ENCODE measurements at regions not wholly inside any gene's neighbourhood (a gene's known extent, or its start where the extent isn't known, plus 50 kb on each side); places are given as distances from the start of the nearest gene placed in this dataset.

GRCh38 chr6:122075917-122076316 is 323.5 kb upstream of the HSF2 start:
- H3K27me3 ChIP-seq (ENCODE audit: control insufficient read depth, insufficient read depth, low read length) = no peaks in the 10 kb centered on the region
- H3K4me3 ChIP-seq (ENCODE audit: low read depth, low read length) = no peak overlapping the region
- no peak for DNase-seq (ENCODE audit: low read depth)

GRCh38 chr6:122077603-122078002 is 321.8 kb upstream of the HSF2 start:
- H3K27me3 ChIP-seq (ENCODE audit: control insufficient read depth, insufficient read depth, low read length) = no peaks in the 10 kb centered on the region
- H3K4me3 ChIP-seq (ENCODE audit: low read depth, low read length) = no peak overlapping the region
- DNase-seq (ENCODE audit: low read depth) = no peak
- TF ChIP-seq CTCF (IDR thresholded peaks at IDR 0.05; ENCODE audit: insufficient read depth, low read length, poor library complexity, severe bottlenecking) = no peak
- no peaks in the 10 kb centered on the region for H3K36me3 ChIP-seq (ENCODE audit: control insufficient read depth, insufficient read depth, low read length)

More at GRCh38 chr6:122075917-122076316, 323.5 kb upstream of the HSF2 start:
- TF ChIP-seq CTCF (IDR thresholded peaks at IDR 0.05; ENCODE audit: insufficient read depth, low read length, poor library complexity, severe bottlenecking) = no peak
- H3K36me3 ChIP-seq (ENCODE audit: control insufficient read depth, insufficient read depth, low read length) = no peaks in the 10 kb centered on the region

- DNase-seq (ENCODE audit: low read depth) = no peak
- no peak for TF ChIP-seq CTCF (IDR thresholded peaks at IDR 0.05; ENCODE audit: insufficient read depth, low read length, poor library complexity, severe bottlenecking)
- H3K36me3 ChIP-seq (ENCODE audit: control insufficient read depth, insufficient read depth, low read length) = no peaks in the 10 kb centered on the region
Observed at GRCh38 chr6:122078481-122078880, 321.0 kb upstream of the HSF2 start.

GRCh38 chr6:122079916-122080315 is 319.5 kb upstream of the HSF2 start:
- no peaks in the 10 kb centered on the region for H3K27me3 ChIP-seq (ENCODE audit: control insufficient read depth, insufficient read depth, low read length)
- H3K4me3 ChIP-seq (ENCODE audit: low read depth, low read length) = no peak overlapping the region
- H3K36me3 ChIP-seq (ENCODE audit: control insufficient read depth, insufficient read depth, low read length) = no peaks in the 10 kb centered on the region
- TF ChIP-seq CTCF (IDR thresholded peaks at IDR 0.05; ENCODE audit: insufficient read depth, low read length, poor library complexity, severe bottlenecking) = no peak
- no peak for DNase-seq (ENCODE audit: low read depth)

More at GRCh38 chr6:122078481-122078880, 321.0 kb upstream of the HSF2 start:
- Histone ChIP-seq H3K4me3 (ENCODE audit: low read depth, low read length) (no peak overlapping the region), H3K27me3 (ENCODE audit: control insufficient read depth, insufficient read depth, low read length) (no peaks in the 10 kb centered on the region)

GRCh38 chr6:122081921-122082320 is 317.5 kb upstream of the HSF2 start:
- H3K4me3 ChIP-seq (ENCODE audit: low read depth, low read length) = no peak overlapping the region
- no peak for TF ChIP-seq CTCF (IDR thresholded peaks at IDR 0.05; ENCODE audit: insufficient read depth, low read length, poor library complexity, severe bottlenecking)
- no peak for DNase-seq (ENCODE audit: low read depth)
- H3K27me3 ChIP-seq (ENCODE audit: control insufficient read depth, insufficient read depth, low read length) = no peaks in the 10 kb centered on the region
- H3K36me3 ChIP-seq (ENCODE audit: control insufficient read depth, insufficient read depth, low read length) = no peaks in the 10 kb centered on the region

- TF ChIP-seq CTCF (IDR thresholded peaks at IDR 0.05; ENCODE audit: insufficient read depth, low read length, poor library complexity, severe bottlenecking) = no peak
- H3K4me3 ChIP-seq (ENCODE audit: low read depth, low read length) = no peak overlapping the region
- DNase-seq (ENCODE audit: low read depth) = no peak
- no peaks in the 10 kb centered on the region for H3K36me3 ChIP-seq (ENCODE audit: control insufficient read depth, insufficient read depth, low read length)
- H3K27me3 ChIP-seq (ENCODE audit: control insufficient read depth, insufficient read depth, low read length) = no peaks in the 10 kb centered on the region
Observed at GRCh38 chr6:122082370-122082769, 317.1 kb upstream of the HSF2 start.

All from kidney epithelial cell (primary cell).